ENCODE measurements at regions not wholly inside any gene's neighbourhood (a gene's known extent, or its start where the extent isn't known, plus 50 kb on each side); places are given as distances from the start of the nearest gene placed in this dataset.

- TF ChIP-seq CTCF (IDR thresholded peaks at IDR 0.05; ENCODE audit: borderline replicate concordance, extremely low read depth, low read length, poor library complexity, severe bottlenecking), result no peak
- TF ChIP-seq EZH2 (IDR thresholded peaks at IDR 0.05; ENCODE audit: borderline replicate concordance, low read depth, low read length, severe bottlenecking), result no peak
Observed at GRCh38 chr5:17737092-17737491, 102.8 kb downstream of the TAF11L14 start.

All from DND-41 (cell line).